GM12878 (cell line): ENCODE measurements at regions not wholly inside any gene's neighbourhood (a gene's known extent, or its start where the extent isn't known, plus 50 kb on each side); places are given as distances from the start of the nearest gene placed in this dataset.

Experiments used
- ATAC-seq: fragments of 200-7000 bp; cut with Tn5 transposase; 3 replicates; pipeline ENCODE4 v1.9.1; 2020; ENCODE audit warnings: mild to moderate bottlenecking, moderate library complexity
- BruUV-seq: library from RNA; stranded (reverse); fragments of 400-500 nt; replicated peaks from 2 replicates; lab custom pipeline; 2021; lab: Mats Ljungman, UMichigan
- CTCF ChIA-PET: fragments of 300-600 bp; sonication (Branson Sonifier 250); formaldehyde crosslinking; extraction: SDS; loops from one replicate; lab custom pipeline; 2021; ENCODE audit warnings: inconsistent platforms; lab: Yijun Ruan, JAX
- POLR2A ChIA-PET: fragments of 350-600 bp; formaldehyde crosslinking; extraction: SDS; loops from one replicate; lab custom pipeline; 2021; ENCODE audit warnings: inconsistent platforms; lab: Charles Lee
- RAD21 ChIA-PET: fragments of 300-600 bp; sonication (Branson Sonifier 250); formaldehyde crosslinking; loops from one replicate; lab custom pipeline; 2023; ENCODE audit warnings: antibody characterized with exemption; ENCODE audit not compliant: unreplicated experiment; lab: Charles Lee
- SMC1A ChIA-PET: fragments of 300-600 bp; sonication (Branson Sonifier 250); formaldehyde crosslinking; loops from one replicate; lab custom pipeline; 2023; ENCODE audit not compliant: unreplicated experiment, uncharacterized antibody; lab: Charles Lee
- DNase-seq: peaks from one replicate; pipeline ENCODE4 v3.0.0-alpha.2; 2011; ENCODE audit warnings: low read depth, low spot score
- FAIRE-seq: peaks from 3 replicates; lab custom pipeline; 2011; peaks lifted over from hg19 to GRCh38; lab: Jason Lieb, UNC
- H2AFZ ChIP-seq: 2 replicates; pipeline ENCODE4 v1.6.0; 2011; ENCODE audit warnings: low read depth, low read length, control low read depth; ENCODE audit not compliant: control insufficient read depth
- H3K27ac ChIP-seq: 2 replicates; pipeline ENCODE4 v1.5.1; 2011; ENCODE audit warnings: control low read depth; ENCODE audit not compliant: control insufficient read depth, insufficient read depth
- H3K27me3 ChIP-seq, 2 experiments: replicated peaks in 1 of 2; 2 replicates each; pipeline versions ENCODE4 v1.6.0 to v1.6.1; 2011; ENCODE audit warnings: low read length in 1 of 2; ENCODE audit not compliant: control insufficient read depth in 2 of 2, insufficient read depth in 2 of 2
- H3K36me3 ChIP-seq, 2 experiments: 2 replicates each; pipeline ENCODE4 v1.5.1; 2011; ENCODE audit warnings: low read length in 1 of 2; ENCODE audit not compliant: control insufficient read depth in 2 of 2, insufficient read depth in 2 of 2
- H3K4me1 ChIP-seq: 2 replicates; pipeline ENCODE4 v1.6.1; 2011; ENCODE audit warnings: mild to moderate bottlenecking, low read length, moderate library complexity, mixed read lengths; ENCODE audit not compliant: control insufficient read depth, insufficient read depth
- H3K4me2 ChIP-seq: 2 replicates; pipeline ENCODE4 v1.6.0; 2011; ENCODE audit warnings: control low read depth; ENCODE audit not compliant: control insufficient read depth, insufficient read depth
- H3K4me3 ChIP-seq: fragments of 200-600 bp; sonication (generic); 2 replicates; pipeline ENCODE4 v1.5.1; 2016
- H3K79me2 ChIP-seq: 2 replicates; pipeline ENCODE4 v1.6.0; 2011; ENCODE audit warnings: low read length; ENCODE audit not compliant: control insufficient read depth, insufficient read depth
- H3K9ac ChIP-seq: 2 replicates; pipeline ENCODE4 v1.8.0; 2011; ENCODE audit warnings: low read length, control low read depth, mixed read lengths; ENCODE audit not compliant: control insufficient read depth, insufficient read depth
- H3K9me3 ChIP-seq: replicated peaks from 3 replicates; pipeline ENCODE4 v1.5.1; 2011; ENCODE audit warnings: mild to moderate bottlenecking, low read length; ENCODE audit not compliant: control insufficient read depth, insufficient read depth
- H4K20me1 ChIP-seq: 2 replicates; pipeline ENCODE4 v1.6.0; 2011; ENCODE audit not compliant: control insufficient read depth, insufficient read depth
- ATF7 ChIP-seq: fragments of 450-650 bp; IDR thresholded peaks from 2 replicates; pipeline ENCODE4 v1.6.1; 2016; ENCODE audit warnings: low read depth, mild to moderate bottlenecking
- BHLHE40 ChIP-seq, 2 experiments: fragments of 450-650 bp in 1 of 2; IDR thresholded peaks; 2 replicates each; pipeline ENCODE4 v1.6.1; 2011 to 2017; ENCODE audit warnings: low read depth in 2 of 2, borderline replicate concordance in 1 of 2, improper control_type of control experiment in 1 of 2, low read length in 1 of 2, mild to moderate bottlenecking in 1 of 2
- CBFB ChIP-seq: IDR thresholded peaks from 2 replicates; pipeline ENCODE4 v1.6.1; 2016; ENCODE audit warnings: antibody characterized with exemption, low read depth
- CTCF ChIP-seq, 3 experiments: IDR thresholded peaks in 2 of 3; conservative IDR thresholded peaks in 1 of 3; 2 replicates each; pipeline ENCODE4 v1.5.1; 2011; ENCODE audit warnings: low read depth in 3 of 3, low read length in 3 of 3, mild to moderate bottlenecking in 3 of 3, control low read depth in 2 of 3, moderate library complexity in 2 of 3, inconsistent platforms in 1 of 3, mixed read lengths in 1 of 3; ENCODE audit not compliant: control insufficient read depth in 2 of 3, insufficient read depth in 1 of 3; ENCODE audit errors: extremely low read depth in 1 of 3
- JUNB ChIP-seq: IDR thresholded peaks from 2 replicates; pipeline ENCODE4 v1.6.1; 2016; ENCODE audit warnings: antibody characterized with exemption, mild to moderate bottlenecking
- KDM1A ChIP-seq: fragments of 200-600 bp; sonication (generic); IDR thresholded peaks from 2 replicates; pipeline ENCODE4 v1.6.1; 2016; ENCODE audit warnings: borderline replicate concordance
- SIN3A ChIP-seq: IDR thresholded peaks from 2 replicates; pipeline ENCODE4 v1.6.1; 2012; ENCODE audit warnings: low read depth, low read length, improper control_type of control experiment
- SMC3 ChIP-seq: IDR thresholded peaks from 2 replicates; pipeline ENCODE4 v1.6.1; 2011; ENCODE audit warnings: low read length, improper control_type of control experiment, borderline replicate concordance
- WGBS: methylation state at CpG from one replicate; pipeline ENCODE4 v1.1.6; 2016; ENCODE audit warnings: low lambda C conversion rate; ENCODE audit not compliant: insufficient replicate concordance, insufficient coverage; ENCODE audit errors: missing lambda C conversion rate; 5-methylcytosine and 5-hydroxymethylcytosine counted together
- in situ Hi-C: fragments of 300-500 bp; cut with MboI; formaldehyde crosslinking; loops from 9 replicates; pipeline ENCODE4 v1.14.3; 2018; ENCODE audit warnings: mixed read lengths
- intact Hi-C: fragments of 100-400 bp; cut with micrococcal nuclease; formaldehyde crosslinking; loops from one replicate; pipeline ENCODE4 v1.14.2; 2022; ENCODE audit not compliant: unreplicated experiment
- TF ChIP-seq, protein P1 (sequence below): fragments of 450-650 bp; IDR thresholded peaks from 2 replicates; pipeline ENCODE4 v1.6.1; 2017; ENCODE audit warnings: mild to moderate bottlenecking, low read depth, inconsistent platforms; ENCODE audit not compliant: poor library complexity, severe bottlenecking
- TF ChIP-seq, protein P2 (sequence below): IDR thresholded peaks from 2 replicates; pipeline ENCODE4 v1.6.1; 2012; ENCODE audit warnings: improper control_type of control experiment, low read depth, low read length; ENCODE audit not compliant: insufficient replicate concordance

DNA sequence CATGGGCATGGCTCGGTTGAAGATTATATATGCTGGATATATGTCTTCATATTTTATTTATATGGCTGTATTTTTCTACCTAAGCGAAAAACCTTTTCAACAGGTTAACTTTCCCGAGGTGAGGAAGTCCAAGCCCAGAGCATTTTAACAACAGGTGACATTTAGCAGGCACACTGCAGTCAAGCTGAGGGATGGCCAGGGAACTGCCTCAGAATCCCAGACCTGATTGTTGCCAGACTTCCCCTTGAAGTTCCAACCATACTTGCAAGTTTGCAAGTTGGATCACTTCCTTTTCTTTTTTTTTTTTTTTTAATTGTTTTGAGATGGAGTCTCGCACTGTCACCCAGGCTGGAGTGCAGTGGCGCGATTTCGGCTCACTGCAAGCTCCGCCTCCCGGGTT lies 166.0 kb upstream of the FRMD6 start (continued):
- TF ChIP-seq SIN3A (no peak), CTCF (IDR thresholded peaks at IDR 0.05 in 2 of 3, conservative IDR thresholded peaks at IDR 0.05 in 1 of 3; ENCODE audit: control insufficient read depth in 2 of 3, extremely low read depth in 1 of 3, insufficient read depth in 1 of 3, low read depth in 3 of 3, low read length in 3 of 3) (no peak), KDM1A (no peak)
- TF ChIP-seq, protein P1, sequence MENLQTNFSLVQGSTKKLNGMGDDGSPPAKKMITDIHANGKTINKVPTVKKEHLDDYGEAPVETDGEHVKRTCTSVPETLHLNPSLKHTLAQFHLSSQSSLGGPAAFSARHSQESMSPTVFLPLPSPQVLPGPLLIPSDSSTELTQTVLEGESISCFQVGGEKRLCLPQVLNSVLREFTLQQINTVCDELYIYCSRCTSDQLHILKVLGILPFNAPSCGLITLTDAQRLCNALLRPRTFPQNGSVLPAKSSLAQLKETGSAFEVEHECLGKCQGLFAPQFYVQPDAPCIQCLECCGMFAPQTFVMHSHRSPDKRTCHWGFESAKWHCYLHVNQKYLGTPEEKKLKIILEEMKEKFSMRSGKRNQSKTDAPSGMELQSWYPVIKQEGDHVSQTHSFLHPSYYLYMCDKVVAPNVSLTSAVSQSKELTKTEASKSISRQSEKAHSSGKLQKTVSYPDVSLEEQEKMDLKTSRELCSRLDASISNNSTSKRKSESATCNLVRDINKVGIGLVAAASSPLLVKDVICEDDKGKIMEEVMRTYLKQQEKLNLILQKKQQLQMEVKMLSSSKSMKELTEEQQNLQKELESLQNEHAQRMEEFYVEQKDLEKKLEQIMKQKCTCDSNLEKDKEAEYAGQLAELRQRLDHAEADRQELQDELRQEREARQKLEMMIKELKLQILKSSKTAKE, result no peak

- no peak overlapping the region for H3K4me2 ChIP-seq
- no peak overlapping the region for H2AFZ ChIP-seq
- H3K27ac ChIP-seq, result no peak overlapping the region
- no peaks in the 10 kb centered on the region; the same call in 2 of the 3 replicates for H3K9me3 ChIP-seq
- POLR2A ChIA-PET, result no interaction called here
- intact Hi-C loops, result no loop called here
- SMC1A ChIA-PET, result interaction anchor here (1.2 kb wide), 1 partner anchor 126 kb away, joined by 3 read pairs; no protein-coding TSS in a partner anchor
- CTCF ChIA-PET, result no interaction called here
- no TSS peak for BruUV-seq
- H3K9ac ChIP-seq, result no peak overlapping the region
- ATAC-seq, result no peak
- WGBS, result 40% methylated on average over 6 of the region's 6 CpGs
- no peak for FAIRE-seq
- no peaks in the 10 kb centered on the region for H4K20me1 ChIP-seq
- no peaks in the 10 kb centered on the region; a peak in 1 of 4 replicates for H3K27me3 ChIP-seq
- H3K4me3 ChIP-seq, result no peak overlapping the region
- no peaks in the 10 kb centered on the region for H3K79me2 ChIP-seq
- no peak for DNase-seq
- RAD21 ChIA-PET, result no interaction called here
- no peaks in the 10 kb centered on the region for H3K4me1 ChIP-seq
- H3K36me3 ChIP-seq, result no peaks in the 10 kb centered on the region
- in situ Hi-C loops, result no loop called here
- TF ChIP-seq, protein P2, sequence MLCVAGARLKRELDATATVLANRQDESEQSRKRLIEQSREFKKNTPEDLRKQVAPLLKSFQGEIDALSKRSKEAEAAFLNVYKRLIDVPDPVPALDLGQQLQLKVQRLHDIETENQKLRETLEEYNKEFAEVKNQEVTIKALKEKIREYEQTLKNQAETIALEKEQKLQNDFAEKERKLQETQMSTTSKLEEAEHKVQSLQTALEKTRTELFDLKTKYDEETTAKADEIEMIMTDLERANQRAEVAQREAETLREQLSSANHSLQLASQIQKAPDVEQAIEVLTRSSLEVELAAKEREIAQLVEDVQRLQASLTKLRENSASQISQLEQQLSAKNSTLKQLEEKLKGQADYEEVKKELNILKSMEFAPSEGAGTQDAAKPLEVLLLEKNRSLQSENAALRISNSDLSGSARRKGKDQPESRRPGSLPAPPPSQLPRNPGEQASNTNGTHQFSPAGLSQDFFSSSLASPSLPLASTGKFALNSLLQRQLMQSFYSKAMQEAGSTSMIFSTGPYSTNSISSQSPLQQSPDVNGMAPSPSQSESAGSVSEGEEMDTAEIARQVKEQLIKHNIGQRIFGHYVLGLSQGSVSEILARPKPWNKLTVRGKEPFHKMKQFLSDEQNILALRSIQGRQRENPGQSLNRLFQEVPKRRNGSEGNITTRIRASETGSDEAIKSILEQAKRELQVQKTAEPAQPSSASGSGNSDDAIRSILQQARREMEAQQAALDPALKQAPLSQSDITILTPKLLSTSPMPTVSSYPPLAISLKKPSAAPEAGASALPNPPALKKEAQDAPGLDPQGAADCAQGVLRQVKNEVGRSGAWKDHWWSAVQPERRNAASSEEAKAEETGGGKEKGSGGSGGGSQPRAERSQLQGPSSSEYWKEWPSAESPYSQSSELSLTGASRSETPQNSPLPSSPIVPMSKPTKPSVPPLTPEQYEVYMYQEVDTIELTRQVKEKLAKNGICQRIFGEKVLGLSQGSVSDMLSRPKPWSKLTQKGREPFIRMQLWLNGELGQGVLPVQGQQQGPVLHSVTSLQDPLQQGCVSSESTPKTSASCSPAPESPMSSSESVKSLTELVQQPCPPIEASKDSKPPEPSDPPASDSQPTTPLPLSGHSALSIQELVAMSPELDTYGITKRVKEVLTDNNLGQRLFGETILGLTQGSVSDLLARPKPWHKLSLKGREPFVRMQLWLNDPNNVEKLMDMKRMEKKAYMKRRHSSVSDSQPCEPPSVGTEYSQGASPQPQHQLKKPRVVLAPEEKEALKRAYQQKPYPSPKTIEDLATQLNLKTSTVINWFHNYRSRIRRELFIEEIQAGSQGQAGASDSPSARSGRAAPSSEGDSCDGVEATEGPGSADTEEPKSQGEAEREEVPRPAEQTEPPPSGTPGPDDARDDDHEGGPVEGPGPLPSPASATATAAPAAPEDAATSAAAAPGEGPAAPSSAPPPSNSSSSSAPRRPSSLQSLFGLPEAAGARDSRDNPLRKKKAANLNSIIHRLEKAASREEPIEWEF, result no peak
- TF ChIP-seq JUNB, result no peak
- TF ChIP-seq SMC3, result no peak
- TF ChIP-seq BHLHE40 (IDR thresholded peaks at IDR 0.05; ENCODE audit: borderline replicate concordance in 1 of 2, low read depth in 2 of 2, low read length in 1 of 2), result no peak
- TF ChIP-seq CBFB, result no peak
- no peak for TF ChIP-seq ATF7
These were observed 163.9 kb upstream of the FRMD6 start for GRCh38 chr14:51487848-51488247.
